ENCODE measurements at regions not wholly inside any gene's neighbourhood (a gene's known extent, or its start where the extent isn't known, plus 50 kb on each side); places are given as distances from the start of the nearest gene placed in this dataset.

DNA sequence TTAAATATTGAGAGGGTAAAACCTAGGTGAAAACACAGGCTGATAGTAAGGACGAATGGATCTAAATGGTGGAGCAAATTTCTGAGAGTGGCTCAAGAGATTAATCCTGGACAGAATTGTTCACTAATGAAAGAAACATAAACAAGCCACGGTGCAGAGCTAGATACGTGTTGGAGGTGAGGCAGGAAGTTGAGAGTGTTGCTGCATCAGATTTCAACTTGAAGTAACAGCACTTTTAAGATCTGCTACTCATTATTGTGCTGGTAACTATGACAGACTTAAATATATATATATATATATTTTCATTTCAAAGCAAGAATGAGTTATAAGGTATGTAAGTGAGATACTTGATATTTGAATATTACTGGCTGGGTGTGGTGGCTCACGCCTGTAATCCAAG, 64.9 kb downstream of the PTGS2 start:
- TF ChIP-seq, protein P1, sequence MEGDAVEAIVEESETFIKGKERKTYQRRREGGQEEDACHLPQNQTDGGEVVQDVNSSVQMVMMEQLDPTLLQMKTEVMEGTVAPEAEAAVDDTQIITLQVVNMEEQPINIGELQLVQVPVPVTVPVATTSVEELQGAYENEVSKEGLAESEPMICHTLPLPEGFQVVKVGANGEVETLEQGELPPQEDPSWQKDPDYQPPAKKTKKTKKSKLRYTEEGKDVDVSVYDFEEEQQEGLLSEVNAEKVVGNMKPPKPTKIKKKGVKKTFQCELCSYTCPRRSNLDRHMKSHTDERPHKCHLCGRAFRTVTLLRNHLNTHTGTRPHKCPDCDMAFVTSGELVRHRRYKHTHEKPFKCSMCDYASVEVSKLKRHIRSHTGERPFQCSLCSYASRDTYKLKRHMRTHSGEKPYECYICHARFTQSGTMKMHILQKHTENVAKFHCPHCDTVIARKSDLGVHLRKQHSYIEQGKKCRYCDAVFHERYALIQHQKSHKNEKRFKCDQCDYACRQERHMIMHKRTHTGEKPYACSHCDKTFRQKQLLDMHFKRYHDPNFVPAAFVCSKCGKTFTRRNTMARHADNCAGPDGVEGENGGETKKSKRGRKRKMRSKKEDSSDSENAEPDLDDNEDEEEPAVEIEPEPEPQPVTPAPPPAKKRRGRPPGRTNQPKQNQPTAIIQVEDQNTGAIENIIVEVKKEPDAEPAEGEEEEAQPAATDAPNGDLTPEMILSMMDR (conservative IDR thresholded peaks at IDR 0.05; ENCODE audit: low read length), result no peak
- no peak for TF ChIP-seq EZH2phosphoT487 (IDR thresholded peaks at IDR 0.05; ENCODE audit: borderline replicate concordance, low read depth, low read length)

All from OCI-LY7 (cell line).